ENCODE measurements at regions not wholly inside any gene's neighbourhood (a gene's known extent, or its start where the extent isn't known, plus 50 kb on each side); places are given as distances from the start of the nearest gene placed in this dataset.

GRCh38 chr12:25412735-25413134 lies 140.3 kb downstream of the LMNTD1 start:
- TF ChIP-seq CTCF (conservative IDR thresholded peaks at IDR 0.05; ENCODE audit: low read depth in 2 of 2) (no peak), ZNF331 (CRISPR knock-in tag; IDR thresholded peaks at IDR 0.05; ENCODE audit: low read depth) (no peak), REST (IDR thresholded peaks at IDR 0.05; ENCODE audit: unreplicated experiment) (no peak), EZH2 (IDR thresholded peaks at IDR 0.05; ENCODE audit: low read depth, unreplicated experiment) (no peak), POLR2AphosphoS5 (IDR thresholded peaks at IDR 0.05; ENCODE audit: low read depth) (no peak), EZH2phosphoT487 (IDR thresholded peaks at IDR 0.05; ENCODE audit: unreplicated experiment) (no peak), CREB1 (CRISPR knock-in tag; IDR thresholded peaks at IDR 0.05; ENCODE audit: low read depth) (no peak), ETS1 (IDR thresholded peaks at IDR 0.05) (no peak), ZNF114 (CRISPR knock-in tag; IDR thresholded peaks at IDR 0.05) (no peak), JUNB (IDR thresholded peaks at IDR 0.05; ENCODE audit: unreplicated experiment) (no peak)

All from GM23338 (cell line).